ENCODE measurements at regions not wholly inside any gene's neighbourhood (a gene's known extent, or its start where the extent isn't known, plus 50 kb on each side); places are given as distances from the start of the nearest gene placed in this dataset.

DNA sequence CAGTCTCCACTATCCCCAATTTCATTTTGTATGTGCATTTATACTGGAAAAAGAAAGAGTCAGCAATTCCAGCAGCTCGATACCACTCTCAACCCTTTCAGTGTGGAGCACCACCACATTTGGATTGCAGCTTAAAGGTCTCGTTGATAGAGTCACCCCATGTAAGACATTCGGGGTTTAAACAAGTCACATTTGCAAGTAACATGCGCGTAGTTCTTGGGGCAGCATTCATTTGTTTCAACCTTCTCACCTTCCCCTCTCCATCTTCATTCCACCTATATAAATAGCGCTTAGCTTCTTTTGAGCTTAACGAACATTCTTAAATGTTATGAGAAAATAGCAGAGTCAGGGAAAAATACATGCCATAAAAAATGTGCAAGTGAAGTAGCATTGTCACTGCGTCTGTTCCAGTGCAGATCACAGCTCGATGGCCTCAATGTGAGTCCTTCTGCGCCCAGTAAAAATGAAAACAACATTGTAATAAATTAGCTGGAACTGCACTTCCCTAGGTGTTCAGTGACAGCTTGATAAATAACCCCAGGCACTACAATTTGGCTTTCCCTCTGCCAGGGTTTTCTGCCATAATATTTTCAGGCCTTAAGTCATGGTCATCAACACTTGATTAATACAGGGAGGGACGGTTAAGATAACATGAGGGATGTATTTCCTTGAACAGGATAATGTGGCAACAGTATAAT is 737.8 kb upstream of the NRSN1 start:
- TF ChIP-seq, protein P1, sequence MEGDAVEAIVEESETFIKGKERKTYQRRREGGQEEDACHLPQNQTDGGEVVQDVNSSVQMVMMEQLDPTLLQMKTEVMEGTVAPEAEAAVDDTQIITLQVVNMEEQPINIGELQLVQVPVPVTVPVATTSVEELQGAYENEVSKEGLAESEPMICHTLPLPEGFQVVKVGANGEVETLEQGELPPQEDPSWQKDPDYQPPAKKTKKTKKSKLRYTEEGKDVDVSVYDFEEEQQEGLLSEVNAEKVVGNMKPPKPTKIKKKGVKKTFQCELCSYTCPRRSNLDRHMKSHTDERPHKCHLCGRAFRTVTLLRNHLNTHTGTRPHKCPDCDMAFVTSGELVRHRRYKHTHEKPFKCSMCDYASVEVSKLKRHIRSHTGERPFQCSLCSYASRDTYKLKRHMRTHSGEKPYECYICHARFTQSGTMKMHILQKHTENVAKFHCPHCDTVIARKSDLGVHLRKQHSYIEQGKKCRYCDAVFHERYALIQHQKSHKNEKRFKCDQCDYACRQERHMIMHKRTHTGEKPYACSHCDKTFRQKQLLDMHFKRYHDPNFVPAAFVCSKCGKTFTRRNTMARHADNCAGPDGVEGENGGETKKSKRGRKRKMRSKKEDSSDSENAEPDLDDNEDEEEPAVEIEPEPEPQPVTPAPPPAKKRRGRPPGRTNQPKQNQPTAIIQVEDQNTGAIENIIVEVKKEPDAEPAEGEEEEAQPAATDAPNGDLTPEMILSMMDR (conservative IDR thresholded peaks at IDR 0.05): no peak
- TF ChIP-seq EZH2 (IDR thresholded peaks at IDR 0.05; ENCODE audit: low read depth): no peak
